ENCODE measurements at regions not wholly inside any gene's neighbourhood (a gene's known extent, or its start where the extent isn't known, plus 50 kb on each side); places are given as distances from the start of the nearest gene placed in this dataset.
"Not testable (repeated sequence)": the region's sequence is repeated elsewhere in the genome, so short reads cannot be mapped to it uniquely, and the experiment has no call there.

- Histone ChIP-seq H3K4me3 (no peak overlapping the region), H3K9me3 (replicated peaks) (no peaks in the 10 kb centered on the region), H3K36me3 (no peaks in the 10 kb centered on the region), H3K27me3 (no peaks in the 10 kb centered on the region), H3K4me1 (no peaks in the 10 kb centered on the region), H3K27ac (no peak overlapping the region)
- no peak for DNase-seq
Observed at GRCh38 chr5:121025671-121026070, 561.6 kb downstream of the PRR16 start.

GRCh38 chr5:121027636-121028035, 563.5 kb downstream of the PRR16 start:
- Histone ChIP-seq H3K27me3 (no peaks in the 10 kb centered on the region), H3K4me3 (no peak overlapping the region), H3K9me3 (replicated peaks) (no peaks in the 10 kb centered on the region), H3K4me1 (no peaks in the 10 kb centered on the region), H3K27ac (no peak overlapping the region), H3K36me3 (no peaks in the 10 kb centered on the region)
- DNase-seq, result no peak

DNA sequence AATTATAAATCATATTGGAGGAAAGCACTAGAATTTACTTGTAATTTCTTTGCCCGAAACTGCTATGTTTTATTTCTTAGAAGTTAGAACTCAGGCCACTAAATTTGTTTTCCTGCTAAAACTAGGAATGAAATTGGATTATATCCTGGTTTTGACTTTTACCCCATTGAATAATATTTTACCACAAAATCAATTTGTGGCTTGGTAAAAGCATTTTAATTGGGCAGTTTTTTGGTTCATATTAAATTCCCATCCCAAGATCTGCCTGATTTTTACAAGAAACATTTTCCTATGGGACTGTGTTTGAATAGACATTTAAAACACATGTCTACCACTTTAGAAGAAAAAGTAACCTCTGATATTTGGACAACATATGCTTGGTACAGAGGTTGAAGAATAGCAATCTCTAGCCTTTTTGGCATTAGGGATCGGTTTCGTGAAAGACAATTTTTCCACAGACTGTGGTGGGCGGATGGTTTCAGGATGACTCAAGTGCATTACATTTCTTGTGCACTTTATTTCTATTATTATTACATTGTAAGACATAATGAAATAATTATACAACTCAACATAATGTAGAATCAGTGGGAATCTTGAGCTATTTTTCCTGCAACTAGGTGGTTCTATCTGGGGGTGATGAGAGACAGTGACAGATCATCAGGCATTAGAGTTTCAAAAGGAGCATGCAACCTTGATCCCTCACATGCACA, 565.6 kb downstream of the PRR16 start:
- Histone ChIP-seq H3K27ac (no peak overlapping the region), H3K9me3 (replicated peaks) (no peaks in the 10 kb centered on the region), H3K36me3 (no peaks in the 10 kb centered on the region), H3K4me1 (no peaks in the 10 kb centered on the region), H3K27me3 (no peaks in the 10 kb centered on the region), H3K4me3 (no peak overlapping the region)
- no peak for DNase-seq

DNA sequence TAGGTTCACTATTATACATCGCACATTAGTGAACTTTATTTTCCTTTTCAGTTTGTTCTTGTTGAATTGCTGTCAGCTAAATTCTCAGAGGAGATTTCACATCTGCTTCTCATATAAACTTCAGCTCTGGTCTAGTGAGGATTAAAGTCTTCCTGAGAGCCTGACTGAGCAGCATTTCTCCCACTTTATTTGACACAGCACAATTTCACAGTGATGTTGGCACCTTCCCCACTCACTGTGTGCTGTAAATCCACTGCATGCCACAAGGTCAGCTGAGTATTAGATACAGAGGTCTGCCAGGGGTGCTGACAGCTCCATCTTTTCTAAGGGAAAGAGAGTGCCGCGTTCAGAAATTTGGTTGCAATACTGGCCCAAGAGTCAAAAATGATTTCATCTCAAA, 567.4 kb downstream of the PRR16 start:
- no peak overlapping the region for H3K27ac ChIP-seq
- no peaks in the 10 kb centered on the region for H3K27me3 ChIP-seq
- H3K4me3 ChIP-seq, result no peak overlapping the region
- H3K36me3 ChIP-seq, result no peaks in the 10 kb centered on the region
- DNase-seq, result no peak
- H3K9me3 ChIP-seq (replicated peaks), result no peaks in the 10 kb centered on the region
- H3K4me1 ChIP-seq, result no peaks in the 10 kb centered on the region

- Histone ChIP-seq H3K4me1 (no peaks in the 10 kb centered on the region), H3K36me3 (no peaks in the 10 kb centered on the region), H3K9me3 (replicated peaks) (no peaks in the 10 kb centered on the region), H3K27ac (no peak overlapping the region), H3K4me3 (no peak overlapping the region), H3K27me3 (no peaks in the 10 kb centered on the region)
- no peak for DNase-seq
Observed at GRCh38 chr5:121033334-121033733, 569.2 kb downstream of the PRR16 start.

- no peak overlapping the region for H3K4me3 ChIP-seq
- H3K27ac ChIP-seq, result no peak overlapping the region
- no peaks in the 10 kb centered on the region for H3K27me3 ChIP-seq
- no peaks in the 10 kb centered on the region for H3K9me3 ChIP-seq (replicated peaks)
- H3K36me3 ChIP-seq, result no peaks in the 10 kb centered on the region
- no peak for DNase-seq
- no peaks in the 10 kb centered on the region for H3K4me1 ChIP-seq
Observed at GRCh38 chr5:121038438-121038837, 574.3 kb downstream of the PRR16 start.

GRCh38 chr5:121049971-121050370, 585.9 kb downstream of the PRR16 start:
- Histone ChIP-seq H3K36me3 (no peaks in the 10 kb centered on the region), H3K4me1 (no peaks in the 10 kb centered on the region), H3K9me3 (replicated peaks) (no peaks in the 10 kb centered on the region), H3K27ac (no peak overlapping the region), H3K27me3 (no peaks in the 10 kb centered on the region), H3K4me3 (no peak overlapping the region)
- no peak for DNase-seq

- no peaks in the 10 kb centered on the region for H3K27me3 ChIP-seq
- no peak overlapping the region for H3K4me3 ChIP-seq
- no peak overlapping the region for H3K27ac ChIP-seq
- DNase-seq, result no peak
- no peaks in the 10 kb centered on the region for H3K4me1 ChIP-seq
- no peaks in the 10 kb centered on the region for H3K36me3 ChIP-seq
- H3K9me3 ChIP-seq (replicated peaks), result no peaks in the 10 kb centered on the region
Observed at GRCh38 chr5:121053055-121053985, 589.2 kb downstream of the PRR16 start.

- no peaks in the 10 kb centered on the region for H3K9me3 ChIP-seq (replicated peaks)
- no peaks in the 10 kb centered on the region for H3K4me1 ChIP-seq
- no peak overlapping the region for H3K27ac ChIP-seq
- H3K4me3 ChIP-seq, result no peak overlapping the region
- H3K27me3 ChIP-seq, result no peaks in the 10 kb centered on the region
- no peaks in the 10 kb centered on the region for H3K36me3 ChIP-seq
- DNase-seq, result no peak
Observed at GRCh38 chr5:121055586-121055985, 591.5 kb downstream of the PRR16 start.

DNA sequence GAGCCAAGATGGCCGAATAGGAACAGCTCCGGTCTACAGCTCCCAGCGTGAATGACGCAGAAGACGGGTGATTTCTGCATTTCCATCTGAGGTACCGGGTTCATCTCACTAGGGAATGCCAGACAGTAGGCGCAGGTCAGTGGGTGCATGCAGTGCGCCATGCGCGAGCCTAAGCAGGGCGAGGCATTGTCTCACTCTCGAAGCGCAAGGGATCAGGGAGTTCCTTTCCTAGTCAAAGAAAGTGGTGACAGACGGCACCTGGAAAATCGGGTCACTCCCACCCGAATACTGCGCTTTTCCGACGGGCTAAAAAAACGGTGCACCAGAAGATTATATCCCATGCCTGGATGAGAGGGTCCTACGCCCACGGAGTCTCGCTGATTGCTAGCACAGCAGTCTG, 600.1 kb downstream of the PRR16 start:
- not testable (repeated sequence) for DNase-seq; H3K27me3 ChIP-seq; H3K4me1 ChIP-seq; H3K9me3 ChIP-seq (replicated peaks); H3K36me3 ChIP-seq; H3K4me3 ChIP-seq; H3K27ac ChIP-seq

GRCh38 chr5:121086671-121087070, 622.6 kb downstream of the PRR16 start:
- Histone ChIP-seq H3K4me1 (no peaks in the 10 kb centered on the region), H3K4me3 (no peak overlapping the region), H3K27ac (no peak overlapping the region), H3K36me3 (no peaks in the 10 kb centered on the region), H3K27me3 (no peaks in the 10 kb centered on the region), H3K9me3 (replicated peaks) (no peaks in the 10 kb centered on the region)
- DNase-seq, result no peak

DNA sequence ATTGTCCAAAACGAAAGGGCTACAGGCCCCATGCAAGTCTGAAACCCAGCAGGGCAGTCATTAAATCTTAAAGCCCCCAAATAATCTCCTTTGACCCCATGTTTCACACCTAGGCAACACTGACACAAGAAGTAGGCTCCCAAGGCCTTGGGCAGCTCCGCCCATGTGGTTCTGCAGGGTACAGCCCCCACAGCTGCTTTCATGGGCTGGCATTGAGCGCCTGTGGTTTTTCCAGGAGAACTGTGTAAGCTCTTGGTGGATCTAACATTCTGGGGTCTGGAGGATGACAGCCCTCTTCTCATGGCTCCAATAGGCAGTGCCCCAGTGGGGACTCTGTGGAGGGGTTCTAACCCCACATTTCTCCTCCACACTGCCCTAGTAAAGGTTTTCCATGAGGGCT, 623.5 kb downstream of the PRR16 start:
- H3K36me3 ChIP-seq, result no peaks in the 10 kb centered on the region

GRCh38 chr5:121088341-121088740, 624.2 kb downstream of the PRR16 start:
- H3K36me3 ChIP-seq, result no peaks in the 10 kb centered on the region
- no peaks in the 10 kb centered on the region for H3K4me1 ChIP-seq
- no peak overlapping the region for H3K4me3 ChIP-seq
- H3K9me3 ChIP-seq (replicated peaks), result no peaks in the 10 kb centered on the region
- no peak for DNase-seq
- H3K27me3 ChIP-seq, result no peaks in the 10 kb centered on the region
- no peak overlapping the region for H3K27ac ChIP-seq

More for the DNA sequence above, 623.5 kb downstream of the PRR16 start:
- no peaks in the 10 kb centered on the region for H3K4me1 ChIP-seq
- H3K27ac ChIP-seq, result no peak overlapping the region
- H3K27me3 ChIP-seq, result no peaks in the 10 kb centered on the region
- peak in 1 of 2 experiments; percentile 7 for DNase-seq
- no peaks in the 10 kb centered on the region for H3K9me3 ChIP-seq (replicated peaks)
- no peak overlapping the region for H3K4me3 ChIP-seq

DNA sequence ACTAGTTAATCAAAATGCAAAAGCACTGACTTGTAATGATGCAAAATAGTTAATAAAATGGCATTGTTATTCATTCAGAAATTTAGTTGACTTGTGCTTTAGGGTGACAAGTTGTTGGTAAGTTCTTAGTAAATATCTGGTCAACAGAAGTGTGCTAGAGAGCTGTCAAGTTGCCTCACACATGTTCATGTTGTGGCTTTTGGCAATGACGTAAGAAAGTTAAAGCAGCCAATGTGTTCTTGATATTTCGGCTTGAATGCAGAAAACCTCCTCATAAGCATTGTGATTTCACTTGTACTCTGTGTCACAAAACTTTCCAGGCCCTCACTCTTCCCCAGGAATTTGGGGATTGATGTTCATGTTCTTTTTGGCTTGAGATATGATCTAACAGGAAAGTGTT, 626.7 kb downstream of the PRR16 start:
- no peak overlapping the region for H3K4me3 ChIP-seq
- no peaks in the 10 kb centered on the region for H3K27me3 ChIP-seq
- H3K36me3 ChIP-seq, result no peaks in the 10 kb centered on the region
- no peaks in the 10 kb centered on the region for H3K9me3 ChIP-seq (replicated peaks)
- H3K4me1 ChIP-seq, result no peaks in the 10 kb centered on the region
- DNase-seq, result no peak
- H3K27ac ChIP-seq, result no peak overlapping the region

- DNase-seq, result no peak
- Histone ChIP-seq H3K27ac (no peak overlapping the region), H3K27me3 (no peaks in the 10 kb centered on the region), H3K36me3 (no peaks in the 10 kb centered on the region), H3K4me1 (no peaks in the 10 kb centered on the region), H3K4me3 (no peak overlapping the region), H3K9me3 (replicated peaks) (no peaks in the 10 kb centered on the region)
Observed at GRCh38 chr5:121100931-121101330, 636.8 kb downstream of the PRR16 start.

All from SJCRH30 (cell line).